H1 (cell line): ENCODE measurements at regions not wholly inside any gene's neighbourhood (a gene's known extent, or its start where the extent isn't known, plus 50 kb on each side); places are given as distances from the start of the nearest gene placed in this dataset.

ENCODE experiments used
- CTCF ChIA-PET: fragments of 300-600 bp; sonication (Branson Sonifier 250); formaldehyde crosslinking; loops from one replicate; lab custom pipeline; 2021; ENCODE audit not compliant: partially characterized antibody; lab: Charles Lee
- POLR2A ChIA-PET: fragments of 300-600 bp; sonication (Branson Sonifier 250); formaldehyde crosslinking; loops from one replicate; lab custom pipeline; 2021; ENCODE audit warnings: inconsistent platforms; ENCODE audit not compliant: partially characterized antibody; lab: Charles Lee
- DNase-seq, 2 experiments: peaks; one replicate each; pipeline versions ENCODE4 v3.0.0 to v3.0.0-alpha.2; 2010 to 2022; ENCODE audit warnings: low spot score in 2 of 2, low read depth in 1 of 2, mixed read lengths in 1 of 2
- FAIRE-seq: peaks from 2 replicates; lab custom pipeline; 2011; peaks lifted over from hg19 to GRCh38; lab: Jason Lieb, UNC
- H2AFZ ChIP-seq: 2 replicates; pipeline ENCODE4 v1.8.1; 2012; ENCODE audit warnings: low read length, inconsistent platforms
- H2AK5ac ChIP-seq: 2 replicates; pipeline ENCODE4 v1.6.1; 2013; ENCODE audit warnings: low read depth, low read length
- H2BK120ac ChIP-seq: replicated peaks from 2 replicates; pipeline ENCODE3; 2013; ENCODE audit warnings: low read depth, low read length, inconsistent platforms
- H2BK12ac ChIP-seq: 2 replicates; pipeline ENCODE4 v1.6.1; 2013; ENCODE audit warnings: low read depth, low read length
- H2BK15ac ChIP-seq: 2 replicates; pipeline ENCODE4 v1.6.1; 2013; ENCODE audit warnings: low read length
- H2BK20ac ChIP-seq: 2 replicates; pipeline ENCODE4 v1.6.1; 2013; ENCODE audit warnings: low read length
- H2BK5ac ChIP-seq: 2 replicates; pipeline ENCODE4 v1.6.1; 2013; ENCODE audit warnings: low read depth, low read length
- H3K14ac ChIP-seq: 2 replicates; pipeline ENCODE4 v1.6.1; 2013; ENCODE audit warnings: inconsistent platforms; ENCODE audit not compliant: insufficient read length
- H3K18ac ChIP-seq: 2 replicates; pipeline ENCODE4 v1.6.1; 2013; ENCODE audit warnings: low read length; ENCODE audit errors: extremely low read depth
- H3K23ac ChIP-seq: 2 replicates; pipeline ENCODE4 v1.6.1; 2013; ENCODE audit warnings: inconsistent platforms; ENCODE audit not compliant: insufficient read length
- H3K23me2 ChIP-seq: 2 replicates; pipeline ENCODE4 v1.6.1; 2013; ENCODE audit warnings: low read depth, low read length
- H3K27ac ChIP-seq: 2 replicates; pipeline ENCODE4 v1.6.1; 2011; ENCODE audit warnings: low read depth, low read length, inconsistent platforms
- H3K27me3 ChIP-seq, 4 experiments: replicated peaks in 1 of 4; 1 replicate in 1 of 4; 2 replicates in 3 of 4; pipeline versions ENCODE4 v1.6.1 to v1.8.1; 2011 to 2013; ENCODE audit warnings: low read length in 3 of 4, mild to moderate bottlenecking in 3 of 4, inconsistent platforms in 2 of 4, mixed read lengths in 2 of 4, moderate library complexity in 1 of 4; ENCODE audit not compliant: control insufficient read depth in 3 of 4, insufficient read depth in 3 of 4; ENCODE audit errors: extremely low read depth in 1 of 4
- H3K36me3 ChIP-seq, 4 experiments: 2 replicates each; pipeline versions ENCODE4 v1.6.1 to v1.8.1; 2011 to 2013; ENCODE audit warnings: mild to moderate bottlenecking in 4 of 4, low read length in 3 of 4, moderate library complexity in 2 of 4, control low read depth in 1 of 4, inconsistent platforms in 1 of 4; ENCODE audit not compliant: insufficient read depth in 4 of 4, control insufficient read depth in 2 of 4
- H3K4ac ChIP-seq: replicated peaks from 2 replicates; pipeline ENCODE3; 2013; ENCODE audit warnings: low read length, low read depth, mixed read lengths, inconsistent platforms; ENCODE audit not compliant: insufficient read length
- H3K4me1 ChIP-seq, 4 experiments: replicated peaks in 1 of 4; 1 replicate in 1 of 4; 2 replicates in 3 of 4; pipeline versions ENCODE4 v1.6.1 to v1.8.1; 2011 to 2013; ENCODE audit warnings: low read length in 3 of 4, inconsistent platforms in 2 of 4, mixed read lengths in 1 of 4; ENCODE audit not compliant: insufficient read depth in 4 of 4, control insufficient read depth in 3 of 4
- H3K4me2 ChIP-seq, 2 experiments: 2 replicates each; pipeline versions ENCODE4 v1.6.1 to v1.8.1; 2011 to 2013; ENCODE audit warnings: low read depth in 2 of 2, low read length in 2 of 2, control low read depth in 1 of 2, inconsistent platforms in 1 of 2, mild to moderate bottlenecking in 1 of 2; ENCODE audit not compliant: insufficient read depth in 1 of 2
- H3K4me3 ChIP-seq, 4 experiments: fragments of 200-600, 300-600 bp in 1 of 4; sonication (generic), shearing (Covaris generic), sonication (Bioruptor Twin) in 1 of 4; 2 replicates each; pipeline versions ENCODE4 v1.5.1 to v1.8.1; 2011 to 2016; ENCODE audit warnings: low read length in 4 of 4, low read depth in 3 of 4, control low read depth in 2 of 4, inconsistent platforms in 2 of 4, mild to moderate bottlenecking in 2 of 4, mixed read lengths in 1 of 4, moderate library complexity in 1 of 4; ENCODE audit not compliant: insufficient read depth in 2 of 4; ENCODE audit errors: extremely low read depth in 1 of 4
- H3K56ac ChIP-seq: replicated peaks from 2 replicates; pipeline ENCODE3; 2013; ENCODE audit warnings: low read depth, mild to moderate bottlenecking, mixed read lengths, low read length, inconsistent platforms; ENCODE audit not compliant: insufficient read length
- H3K79me1 ChIP-seq: 2 replicates; pipeline ENCODE4 v1.6.1; 2013; ENCODE audit warnings: low read depth, low read length, control low read depth
- H3K79me2 ChIP-seq, 2 experiments: 2 replicates each; pipeline versions ENCODE4 v1.6.1 to v1.8.1; 2012 to 2013; ENCODE audit warnings: low read length in 2 of 2, mild to moderate bottlenecking in 2 of 2, inconsistent platforms in 1 of 2; ENCODE audit not compliant: insufficient read depth in 2 of 2, control insufficient read depth in 1 of 2
- H3K9ac ChIP-seq, 4 experiments: replicated peaks in 1 of 4; 1 replicate in 1 of 4; 2 replicates in 3 of 4; pipeline versions ENCODE4 v1.6.1 to v1.8.1; 2011 to 2013; ENCODE audit warnings: low read depth in 3 of 4, low read length in 3 of 4, control low read depth in 2 of 4, mild to moderate bottlenecking in 2 of 4, moderate library complexity in 2 of 4, inconsistent platforms in 1 of 4; ENCODE audit errors: extremely low read depth in 1 of 4
- H3K9me3 ChIP-seq, 2 experiments: 2 replicates each; pipeline versions ENCODE4 v1.6.1 to v1.8.1; 2012 to 2013; ENCODE audit warnings: mild to moderate bottlenecking in 2 of 2, moderate library complexity in 2 of 2, control low read depth in 1 of 2, inconsistent platforms in 1 of 2, low read depth in 1 of 2, low read length in 1 of 2, mixed read lengths in 1 of 2; ENCODE audit not compliant: insufficient read depth in 2 of 2
- H4K20me1 ChIP-seq, 2 experiments: replicated peaks in 1 of 2; 2 replicates each; pipeline versions ENCODE3 to v1.8.1; 2011 to 2013; ENCODE audit warnings: inconsistent platforms in 2 of 2, low read length in 2 of 2, mild to moderate bottlenecking in 1 of 2; ENCODE audit not compliant: insufficient read depth in 2 of 2, control insufficient read depth in 1 of 2
- H4K5ac ChIP-seq: 2 replicates; pipeline ENCODE4 v1.6.1; 2013; ENCODE audit warnings: low read length, low read depth, mixed read lengths, inconsistent platforms; ENCODE audit not compliant: insufficient read length
- H4K8ac ChIP-seq: 2 replicates; pipeline ENCODE4 v1.8.0; 2013; ENCODE audit warnings: mild to moderate bottlenecking, moderate library complexity, low read length, inconsistent platforms; ENCODE audit not compliant: insufficient read depth; ENCODE audit errors: extremely low read depth
- H4K91ac ChIP-seq: replicated peaks from 2 replicates; pipeline ENCODE3; 2013; ENCODE audit warnings: low read length, mixed read lengths, inconsistent platforms; ENCODE audit not compliant: insufficient read length
- BCL11A ChIP-seq, 2 experiments: IDR thresholded peaks; one replicate each; pipeline ENCODE4 v1.6.1; 2011; ENCODE audit warnings: low read depth in 2 of 2, low read length in 2 of 2, mild to moderate bottlenecking in 2 of 2
- E2F6 ChIP-seq: IDR thresholded peaks from 2 replicates; pipeline ENCODE4 v1.6.1; 2012; ENCODE audit warnings: inconsistent platforms
- EGR1 ChIP-seq: IDR thresholded peaks from 2 replicates; pipeline ENCODE4 v1.6.1; 2011; ENCODE audit warnings: low read depth, low read length, borderline replicate concordance
- EP300 ChIP-seq, 2 experiments: IDR thresholded peaks; 1 replicate in 1 of 2; 2 replicates in 1 of 2; pipeline ENCODE4 v1.6.1; 2011 to 2012; ENCODE audit warnings: low read depth in 2 of 2, low read length in 2 of 2, mild to moderate bottlenecking in 2 of 2, borderline replicate concordance in 1 of 2, inconsistent platforms in 1 of 2, moderate library complexity in 1 of 2
- GABPA ChIP-seq: IDR thresholded peaks from 2 replicates; pipeline ENCODE4 v1.6.1; 2011; ENCODE audit warnings: mild to moderate bottlenecking, low read length, moderate library complexity, borderline replicate concordance; ENCODE audit not compliant: insufficient read depth
- HDAC6 ChIP-seq: IDR thresholded peaks from one replicate; pipeline ENCODE4 v1.7.1; 2012; ENCODE audit warnings: low read depth, mild to moderate bottlenecking, inconsistent platforms, low read length, moderate library complexity
- JUND ChIP-seq: IDR thresholded peaks from 2 replicates; pipeline ENCODE4 v1.6.1; 2011; ENCODE audit warnings: mild to moderate bottlenecking, improper control_type of control experiment, low read length
- NANOG ChIP-seq: IDR thresholded peaks from 2 replicates; pipeline ENCODE4 v1.6.1; 2011; ENCODE audit warnings: low read length, low read depth, mild to moderate bottlenecking, inconsistent platforms; ENCODE audit not compliant: insufficient read depth, poor library complexity, severe bottlenecking
- USF2 ChIP-seq: IDR thresholded peaks from 2 replicates; pipeline ENCODE4 v1.6.1; 2011; ENCODE audit warnings: low read length, improper control_type of control experiment
- YY1 ChIP-seq: IDR thresholded peaks from 2 replicates; pipeline ENCODE4 v1.6.1; 2011; ENCODE audit warnings: low read depth, mild to moderate bottlenecking, low read length
- ZNF274 ChIP-seq: IDR thresholded peaks from 2 replicates; pipeline ENCODE4 v1.7.0; 2012; ENCODE audit warnings: low read length, borderline replicate concordance; ENCODE audit errors: extremely low read depth
- WGBS, 2 experiments: shearing (Covaris generic) in 1 of 2; methylation state at CpG; one replicate each; pipeline versions ENCODE4 v1.1.6 to v1.1.7; 2013 to 2015; ENCODE audit warnings: low lambda C conversion rate in 2 of 2, mixed read lengths in 2 of 2, inconsistent platforms in 1 of 2, low coverage in 1 of 2, missing lambda C conversion rate in 1 of 2; ENCODE audit not compliant: insufficient replicate concordance in 2 of 2, insufficient coverage in 1 of 2, insufficient read length in 1 of 2; ENCODE audit errors: extremely low coverage in 1 of 2, missing lambda C conversion rate in 1 of 2; 5-methylcytosine and 5-hydroxymethylcytosine counted together

- Histone ChIP-seq H3K79me2 (no peaks in the 10 kb centered on the region), H3K36me3 (no peaks in the 10 kb centered on the region), H3K14ac (no peak overlapping the region), H4K20me1 (no peaks in the 10 kb centered on the region), H4K91ac (no peak overlapping the region), H2BK120ac (no peak overlapping the region), H3K18ac (no peak overlapping the region), H3K56ac (no peak overlapping the region), H3K4me3 (no peak overlapping the region), H3K9me3 (no peaks in the 10 kb centered on the region; a peak in 1 of 4 replicates), H2AK5ac (no peak overlapping the region), H4K5ac (no peak overlapping the region), H2AFZ (0 out of 2 replicates have a peak overlapping the region, but pooled peaks have one; percentile 20), H3K27me3 (no peaks in the 10 kb centered on the region), H2BK20ac (no peak overlapping the region), H2BK12ac (no peak overlapping the region), H3K4ac (no peak overlapping the region), H3K79me1 (no peaks in the 10 kb centered on the region), H3K27ac (no peak overlapping the region), H3K9ac (no peak overlapping the region), H2BK5ac (no peak overlapping the region), H3K23me2 (no peaks in the 10 kb centered on the region), H2BK15ac (no peak overlapping the region), H3K4me2 (no peak overlapping the region), H3K4me1 (peaks cover 0 to 3% (median 0%) of the 10 kb centered on the region in 4 experiments; a peak in 1 of 7 replicates), H4K8ac (no peak overlapping the region), H3K23ac (no peak overlapping the region)
- FAIRE-seq (no peak), DNase-seq (no peak)
- 83% methylated on average over 3 of the region's 3 CpGs; no CpG with 5 or more reads in 1 of the 2 experiments for WGBS, 2 experiments
- CTCF ChIA-PET, result interaction anchor here (0.9 kb wide), 1 partner anchor 275 kb away, joined by 3 read pairs; no protein-coding TSS in a partner anchor
- POLR2A ChIA-PET, result no interaction called here
- no peak for TF ChIP-seq NANOG
- TF ChIP-seq BCL11A (IDR thresholded peaks at IDR 0.05; ENCODE audit: low read depth in 2 of 2, low read length in 2 of 2), result no peak
- no peak for TF ChIP-seq YY1
- no peak for TF ChIP-seq E2F6
- TF ChIP-seq HDAC6, result no peak
- no peak for TF ChIP-seq USF2
- no peak for TF ChIP-seq EGR1
- no peak for TF ChIP-seq GABPA
- no peak for TF ChIP-seq ZNF274
- no peak for TF ChIP-seq JUND
- TF ChIP-seq EP300 (IDR thresholded peaks at IDR 0.05; ENCODE audit: borderline replicate concordance in 1 of 2, low read depth in 2 of 2, low read length in 2 of 2), result no peak
These were observed 282.4 kb upstream of the CHAC2 start for GRCh38 chr2:53485021-53485728.
